ENCODE measurements at regions not wholly inside any gene's neighbourhood (a gene's known extent, or its start where the extent isn't known, plus 50 kb on each side); places are given as distances from the start of the nearest gene placed in this dataset.

DNA sequence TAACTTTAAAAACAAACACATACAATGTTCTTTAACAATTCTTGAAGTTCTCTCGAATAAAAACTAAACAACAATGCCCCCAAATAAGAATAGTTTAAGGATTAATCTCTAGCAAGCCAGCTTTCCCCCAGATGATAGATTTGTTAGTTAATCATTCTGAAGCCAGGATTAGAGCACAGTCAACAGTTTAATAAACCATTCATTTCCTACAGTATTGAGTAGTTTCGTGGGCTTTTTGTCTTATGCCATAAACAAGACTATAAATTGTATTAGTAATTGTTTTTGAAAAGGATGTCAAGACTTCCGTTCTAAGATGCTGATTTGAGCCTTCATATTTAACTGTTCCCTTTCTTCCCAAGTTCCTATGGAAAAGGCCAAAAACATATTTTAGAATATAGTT is 136.6 kb downstream of the PIK3R1 start:
- no peak for DNase-seq (ENCODE audit: low read depth)

DNA sequence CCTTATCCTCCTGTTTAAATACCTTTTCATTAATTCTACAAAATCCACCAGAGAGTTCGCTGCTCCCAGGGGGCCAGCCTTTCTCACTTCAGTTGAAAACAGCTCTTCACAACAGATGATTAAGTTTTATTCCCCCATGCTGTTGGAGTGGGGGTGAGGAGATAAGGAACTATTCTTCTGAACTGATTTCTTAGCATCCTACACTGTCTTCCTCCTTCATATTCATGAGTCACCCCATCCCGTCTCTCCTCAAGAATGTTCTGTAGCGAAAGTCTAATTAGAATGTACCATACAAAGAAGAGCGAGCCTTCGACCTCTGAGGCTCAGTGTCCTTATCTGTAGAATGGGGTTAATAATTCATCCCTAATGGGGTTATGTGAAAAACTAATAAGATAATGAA is 138.0 kb downstream of the PIK3R1 start:
- DNase-seq (ENCODE audit: low read depth) = no peak

DNA sequence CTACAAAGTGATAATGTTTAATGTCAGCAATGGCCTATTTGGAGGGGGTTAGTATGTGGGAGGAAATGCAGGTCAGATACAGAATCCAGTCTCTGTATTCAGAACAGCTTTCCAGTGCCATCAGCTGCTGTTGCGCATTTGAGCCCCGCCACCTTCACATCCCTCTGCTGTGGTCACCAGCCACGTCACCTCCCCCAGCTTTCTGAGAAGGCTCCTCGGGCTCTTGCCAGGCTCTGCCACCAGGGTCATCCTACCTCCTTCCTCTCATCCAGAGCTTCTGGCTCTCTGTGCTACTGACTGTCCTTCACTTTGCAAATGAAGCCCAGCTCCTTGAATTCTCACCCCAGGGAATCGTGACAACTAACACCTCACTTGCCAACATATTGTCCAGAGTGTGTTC is 138.8 kb downstream of the PIK3R1 start:
- DNase-seq (ENCODE audit: low read depth) = no peak

DNA sequence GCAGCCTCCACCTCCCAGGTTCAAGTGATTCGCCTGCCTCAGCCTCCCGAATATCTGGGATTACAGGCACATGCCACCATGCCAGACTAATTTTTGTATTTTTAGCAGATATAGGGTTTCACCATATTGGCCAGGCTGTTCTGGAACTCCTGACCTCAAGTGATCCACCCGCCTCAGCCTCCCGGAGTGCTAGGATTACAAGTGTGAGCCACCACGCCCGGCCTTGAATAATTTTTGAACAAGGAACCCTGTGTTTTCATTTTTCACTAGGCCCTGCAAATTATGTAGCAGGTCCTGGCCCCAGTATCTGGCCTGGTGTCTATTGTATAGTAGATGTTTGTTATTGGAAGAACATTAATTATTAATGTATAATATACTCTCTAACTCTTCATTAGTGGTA is 140.7 kb downstream of the PIK3R1 start:
- DNase-seq (ENCODE audit: low read depth) = no peak

DNA sequence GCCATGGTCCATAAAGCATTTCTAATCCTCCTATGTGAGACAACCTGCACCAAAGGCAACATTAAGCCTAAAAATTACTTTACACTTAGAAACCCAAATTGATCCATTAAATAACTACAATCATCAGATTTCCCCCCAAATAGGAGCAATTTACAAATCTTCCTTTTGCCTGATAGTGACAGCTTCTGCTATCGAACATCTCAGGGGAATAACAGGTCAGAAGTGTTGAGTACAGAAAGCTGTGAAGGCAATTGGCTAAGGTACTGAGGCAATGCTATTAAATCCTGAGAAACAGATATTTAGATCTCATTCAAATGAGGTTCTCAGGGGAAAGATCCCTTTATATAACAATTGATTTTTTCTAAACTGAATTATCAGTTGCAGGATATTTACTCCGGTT is 141.1 kb downstream of the PIK3R1 start:
- no peak for DNase-seq (ENCODE audit: low read depth)

DNA sequence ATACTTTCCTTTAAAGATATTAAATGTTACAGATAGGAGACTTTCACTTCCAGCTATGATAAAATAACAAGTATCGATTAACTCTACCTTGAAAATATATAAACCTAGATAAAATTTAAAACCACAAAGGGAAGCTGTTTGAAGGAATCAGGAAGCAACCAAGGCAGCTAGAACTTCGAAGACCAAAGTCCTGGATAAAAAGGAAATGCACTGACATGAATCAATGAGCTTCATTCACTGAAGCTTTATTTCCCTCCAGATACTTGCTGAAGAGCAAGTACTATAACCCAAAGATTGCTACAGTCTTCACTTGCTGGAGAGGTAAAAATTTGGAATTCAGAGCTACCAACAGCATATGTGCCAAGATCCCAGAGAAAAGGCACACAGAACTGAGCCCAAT is 144.1 kb downstream of the PIK3R1 start:
- DNase-seq (ENCODE audit: low read depth) = no peak

DNA sequence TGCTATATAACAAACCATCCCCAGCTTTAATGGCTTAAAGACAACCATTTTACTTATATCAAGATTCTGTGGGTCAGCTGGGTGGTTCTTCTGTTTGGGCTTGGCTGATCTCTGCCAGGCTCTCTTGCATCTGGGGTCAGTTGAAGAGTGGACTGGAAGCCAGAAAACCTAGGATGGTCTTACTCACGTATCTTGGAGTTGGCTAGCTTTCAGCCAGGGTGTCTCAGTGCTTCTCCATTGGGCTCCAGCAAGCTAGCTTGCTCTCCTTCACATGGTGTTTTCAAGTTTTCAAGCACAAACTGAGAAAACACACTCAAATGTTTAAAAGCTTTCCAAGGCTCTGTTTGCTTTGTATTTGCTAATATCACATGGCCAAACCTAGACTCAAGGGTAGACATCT is 146.8 kb downstream of the PIK3R1 start:
- DNase-seq (ENCODE audit: low read depth) = no peak

DNA sequence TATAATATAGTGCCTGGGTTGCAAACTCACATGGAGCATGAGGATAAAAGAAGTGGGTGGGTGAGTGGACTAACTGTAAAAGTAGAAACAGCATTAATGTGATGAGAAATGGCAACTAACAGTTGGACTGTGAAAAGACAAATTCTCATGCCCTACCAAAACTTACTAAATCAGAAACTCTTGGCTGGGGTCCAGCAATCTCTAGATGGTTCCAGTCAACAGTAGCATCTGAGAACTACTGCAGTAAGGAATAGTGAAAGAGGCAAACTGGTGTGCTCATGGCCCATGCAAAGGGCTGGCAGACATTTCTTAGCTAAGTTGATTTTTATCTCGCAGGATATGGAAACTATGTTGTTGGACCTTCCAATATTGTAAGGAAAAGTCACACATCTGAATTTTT is 150.3 kb downstream of the PIK3R1 start:
- DNase-seq (ENCODE audit: low read depth) = no peak

DNA sequence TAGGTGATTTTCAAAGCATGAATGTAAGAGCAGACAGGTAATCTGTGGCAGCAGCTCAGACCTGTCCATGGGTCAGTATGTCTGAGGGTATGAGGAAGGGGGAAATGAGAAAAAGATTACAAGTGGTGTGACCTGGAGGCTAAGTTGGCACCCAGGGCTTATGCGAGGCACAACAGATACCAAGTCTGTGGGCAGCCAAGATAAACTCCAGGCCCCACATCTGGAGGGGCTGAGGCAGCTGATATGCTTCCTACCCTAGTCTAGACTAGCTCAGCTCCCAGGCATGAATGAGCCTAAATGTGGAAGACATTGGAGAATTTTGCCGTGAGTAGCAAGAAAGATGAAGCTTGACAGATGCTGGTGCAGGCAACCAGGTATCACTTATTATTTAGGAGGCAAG is 151.7 kb downstream of the PIK3R1 start:
- DNase-seq (ENCODE audit: low read depth) = no peak

DNA sequence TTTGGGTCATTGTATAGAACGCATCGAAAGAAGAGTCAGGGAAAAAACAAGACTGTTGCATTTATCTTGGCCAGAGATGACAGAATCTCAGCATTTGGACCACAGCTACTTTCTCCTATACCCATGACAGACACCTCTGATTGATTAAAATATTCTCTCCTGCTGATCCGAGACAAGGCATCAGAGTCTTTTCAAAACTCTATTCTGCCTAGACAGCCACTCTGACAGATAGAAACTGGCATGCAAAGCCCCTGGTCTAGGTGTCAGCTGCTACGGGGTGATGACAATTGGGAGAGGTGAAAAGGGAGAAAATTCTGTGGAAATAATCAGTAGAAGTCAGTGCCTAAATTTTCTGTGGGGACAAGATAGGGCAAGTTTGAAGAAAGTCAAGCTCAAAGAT is 152.2 kb downstream of the PIK3R1 start:
- no peak for DNase-seq (ENCODE audit: low read depth)

DNA sequence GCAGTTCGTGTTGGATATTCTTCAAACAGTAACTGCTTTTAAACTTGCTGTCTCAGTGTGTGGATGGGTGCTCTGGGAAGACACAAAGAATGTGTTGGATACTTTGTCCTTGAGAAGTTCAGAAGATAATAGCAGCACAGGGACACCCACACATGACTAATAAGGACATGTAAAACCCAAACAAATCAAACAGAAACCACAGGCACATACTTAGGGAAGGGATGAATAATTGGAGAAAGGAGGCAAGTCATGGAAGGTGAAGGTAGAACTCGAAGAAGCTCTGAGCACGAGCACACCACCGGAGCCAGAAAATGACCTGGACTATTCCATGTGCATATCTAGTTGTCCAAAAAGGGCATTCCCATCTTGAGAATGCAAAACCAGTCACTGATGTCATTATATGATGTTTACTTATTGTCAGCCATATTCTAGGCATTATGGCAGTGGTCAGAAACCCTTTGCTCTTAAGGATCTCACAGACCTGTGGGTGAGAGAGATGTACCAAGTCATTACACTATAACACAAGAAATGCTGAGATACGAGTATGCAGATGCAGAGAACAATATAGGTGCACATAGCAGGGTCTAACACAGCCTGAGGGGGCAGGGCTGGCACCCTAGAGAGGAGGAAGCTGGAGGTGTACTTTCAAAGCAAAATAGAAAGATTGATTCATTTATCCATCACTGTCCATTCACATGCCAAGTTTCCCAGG is 152.9 kb downstream of the PIK3R1 start:
- no peak for DNase-seq (ENCODE audit: low read depth)

DNA sequence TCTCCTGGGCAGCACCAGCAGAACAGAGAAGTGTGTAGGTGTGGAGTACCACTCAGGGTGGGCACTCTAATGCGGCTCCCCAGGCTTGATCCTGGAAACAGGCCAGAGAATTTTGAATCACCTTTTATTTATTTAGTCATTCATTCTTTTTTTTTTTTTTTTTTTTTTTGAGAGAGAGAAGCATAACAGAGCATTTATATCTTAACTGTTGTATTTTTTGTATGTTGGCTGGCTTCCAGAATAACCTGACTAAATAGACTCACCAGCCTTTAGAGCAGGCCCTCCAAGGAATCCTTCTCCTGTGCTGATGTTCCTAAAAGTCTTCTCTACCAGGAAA is 153.4 kb downstream of the PIK3R1 start:
- no peak for DNase-seq (ENCODE audit: low read depth)

DNA sequence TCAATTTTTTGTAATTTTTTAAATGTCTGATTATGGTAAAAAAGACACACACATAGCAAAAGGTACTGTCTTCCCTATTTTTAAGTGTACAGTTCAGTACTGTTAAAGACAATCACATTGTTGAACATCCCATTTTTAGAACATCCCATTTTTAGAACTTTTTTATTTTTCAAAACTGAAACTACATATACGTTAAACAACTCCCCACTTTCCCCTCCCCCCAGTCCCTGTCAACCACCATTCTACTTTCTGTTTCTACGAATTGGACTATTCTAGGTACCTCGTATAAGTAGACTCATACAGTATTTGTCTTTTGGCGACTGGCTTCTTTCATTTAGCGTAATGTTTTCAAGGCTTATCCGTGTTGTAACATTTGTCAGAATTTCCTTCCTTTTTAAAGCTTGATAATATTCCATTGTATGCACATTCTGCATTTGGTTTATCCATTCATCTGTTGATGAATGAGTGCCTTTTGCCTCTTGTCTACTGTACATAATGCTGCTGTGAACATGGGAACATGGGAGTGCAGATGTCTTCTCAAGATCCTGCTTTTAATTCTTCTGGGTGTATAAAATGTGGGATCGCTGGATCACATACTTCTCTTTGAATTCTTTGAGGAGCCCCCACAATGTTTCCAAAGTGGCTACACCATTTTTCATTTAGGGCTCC is 154.0 kb downstream of the PIK3R1 start:
- DNase-seq (ENCODE audit: low read depth) = no peak

DNA sequence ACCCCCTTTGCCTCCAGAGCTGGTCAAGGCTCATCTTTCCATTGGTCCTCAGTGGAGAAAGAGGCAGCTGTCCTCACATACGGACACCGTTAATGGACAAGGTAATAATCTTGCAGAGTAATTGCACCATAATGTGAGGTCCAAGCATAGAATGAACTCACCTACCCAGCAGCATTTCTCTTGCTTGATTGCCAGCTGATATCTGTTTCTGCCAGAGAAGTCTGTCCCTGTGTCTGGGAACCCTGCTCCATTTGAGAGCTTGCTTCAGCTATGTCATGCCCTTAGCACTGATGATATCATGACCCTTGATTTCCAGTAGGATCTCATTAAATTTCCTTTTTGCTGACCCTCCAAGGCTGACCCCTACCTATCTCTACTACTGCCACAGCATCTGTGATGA is 154.6 kb downstream of the PIK3R1 start:
- no peak for DNase-seq (ENCODE audit: low read depth)

DNA sequence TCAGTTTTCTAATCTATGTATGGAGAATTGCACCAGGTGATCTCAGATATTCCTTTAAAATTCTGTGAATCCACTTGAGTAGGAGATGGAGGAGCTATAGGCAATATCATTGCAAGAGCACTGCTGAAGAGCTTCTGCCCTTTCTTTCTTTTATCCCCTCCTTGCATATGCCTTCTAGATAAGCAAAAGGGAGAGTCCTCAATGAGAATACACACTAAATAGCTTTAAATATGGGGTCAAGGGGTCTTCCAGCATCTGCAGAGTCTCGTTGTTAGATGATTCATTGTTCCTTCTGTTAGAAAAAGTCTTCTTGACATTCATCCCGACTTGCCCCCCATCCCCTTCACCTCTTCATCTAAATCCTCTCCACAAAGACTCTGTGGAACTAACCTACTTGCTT is 156.1 kb downstream of the PIK3R1 start:
- no peak for DNase-seq (ENCODE audit: low read depth)

DNA sequence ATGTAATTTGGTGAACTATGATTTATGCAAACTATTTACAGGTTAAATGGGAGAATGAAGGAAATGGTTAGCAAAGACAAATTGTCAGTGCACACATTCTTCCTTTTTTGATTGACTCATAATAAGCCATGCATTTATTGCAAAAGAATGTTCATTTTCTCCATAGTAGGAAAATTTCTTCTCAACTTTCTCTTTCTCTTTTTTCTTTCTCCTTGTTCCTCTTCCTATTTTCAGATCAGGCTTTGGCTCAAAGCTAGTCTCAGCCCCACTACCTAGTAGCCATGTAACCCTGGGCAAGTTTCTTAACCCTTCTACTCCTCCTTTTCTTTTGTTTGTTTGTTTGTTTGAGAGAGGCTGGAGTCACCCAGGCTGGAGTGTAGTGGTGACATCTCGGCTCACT is 156.6 kb downstream of the PIK3R1 start:
- DNase-seq (ENCODE audit: low read depth) = no peak

DNA sequence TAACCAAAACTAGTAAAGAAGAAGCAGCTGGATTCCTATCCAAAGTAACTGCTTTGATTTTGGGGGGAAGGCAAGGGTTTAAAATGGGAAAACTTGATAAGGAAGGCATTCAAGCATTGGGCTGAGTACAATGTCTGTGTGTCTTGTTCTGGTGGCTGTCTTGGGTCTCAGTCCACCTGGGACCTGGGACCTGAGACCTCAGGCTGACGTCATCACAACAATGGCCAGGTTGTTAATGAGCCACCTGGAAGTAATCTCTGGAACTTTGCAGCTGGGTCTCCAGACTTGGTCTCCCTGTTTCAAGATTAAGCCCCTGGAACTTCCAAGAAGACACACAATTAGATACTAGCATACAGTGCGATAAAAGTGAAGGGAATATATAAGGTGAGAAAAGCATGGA is 157.5 kb downstream of the PIK3R1 start:
- DNase-seq (ENCODE audit: low read depth) = no peak

DNA sequence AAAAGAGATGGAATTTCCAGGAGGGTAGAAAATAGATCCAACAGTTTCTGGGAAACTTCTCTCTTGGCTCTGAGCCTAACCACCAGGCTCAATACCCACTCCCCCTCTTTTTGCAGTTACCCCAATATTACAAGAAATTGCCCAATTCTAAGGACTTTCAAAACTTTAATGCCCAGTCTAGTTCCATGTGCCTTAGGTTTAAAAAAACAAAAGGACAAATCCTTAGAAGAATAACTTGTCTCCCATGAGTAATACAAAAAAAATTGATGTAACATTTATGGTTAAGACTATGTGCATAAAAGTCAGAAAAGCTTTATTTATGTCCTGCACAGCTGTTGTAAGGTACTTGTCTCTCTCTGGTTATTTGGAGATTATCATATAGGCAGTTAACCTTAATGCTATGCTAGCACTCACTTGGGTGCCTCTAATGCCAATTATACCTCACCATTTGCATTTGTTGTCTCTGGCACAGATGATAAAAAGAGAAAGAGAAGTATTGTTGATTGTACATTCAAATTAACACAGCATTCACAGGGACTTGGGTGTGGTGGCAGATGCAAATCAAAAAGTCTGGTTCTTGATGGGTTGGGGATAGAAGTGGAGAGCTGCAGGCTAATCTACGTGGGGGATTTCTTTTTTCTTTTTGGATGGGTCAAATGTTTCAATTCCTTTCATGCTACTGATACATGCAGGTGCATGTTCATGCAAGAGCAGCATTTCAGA is 159.4 kb downstream of the PIK3R1 start:
- no peak for DNase-seq (ENCODE audit: low read depth)

DNA sequence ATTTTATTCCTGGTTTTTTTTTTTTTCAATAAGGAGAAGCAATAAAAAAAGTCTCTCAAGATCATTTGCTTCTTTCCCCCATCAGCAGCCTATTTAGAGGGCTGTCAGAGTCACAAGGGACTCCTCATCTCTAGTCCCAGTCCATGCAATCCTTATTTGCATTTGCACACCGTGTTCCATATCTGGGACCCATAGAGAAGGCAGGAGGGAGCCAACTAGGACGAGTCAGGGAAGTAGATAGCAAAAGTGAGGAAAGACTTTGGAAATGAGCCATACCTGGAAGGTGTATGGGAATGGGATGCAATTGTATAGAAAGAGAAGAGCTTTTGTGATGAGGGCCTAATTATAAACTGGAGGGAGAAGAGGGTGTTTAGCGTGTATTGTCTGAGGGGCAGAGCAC is 160.0 kb downstream of the PIK3R1 start:
- no peak for DNase-seq (ENCODE audit: low read depth)

DNA sequence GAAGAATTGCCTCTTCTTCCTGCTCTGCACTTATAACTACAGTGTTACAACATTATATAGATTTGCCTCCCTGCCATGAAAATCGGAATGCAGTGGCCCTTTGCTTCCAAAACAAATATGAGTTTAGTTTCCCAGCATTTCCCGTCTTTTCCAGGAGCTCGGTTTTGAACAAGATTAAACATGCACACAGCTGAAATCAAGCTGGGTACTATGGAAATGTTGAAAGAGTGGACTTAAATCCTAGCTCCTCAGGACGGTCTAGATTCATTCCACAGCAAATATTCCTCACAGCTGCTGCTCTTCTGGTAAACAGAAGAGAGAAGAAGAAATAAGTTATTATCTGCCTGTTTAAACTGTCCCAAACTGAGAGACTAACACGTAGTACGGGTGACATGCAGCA is 161.4 kb downstream of the PIK3R1 start:
- DNase-seq (ENCODE audit: low read depth) = no peak

DNA sequence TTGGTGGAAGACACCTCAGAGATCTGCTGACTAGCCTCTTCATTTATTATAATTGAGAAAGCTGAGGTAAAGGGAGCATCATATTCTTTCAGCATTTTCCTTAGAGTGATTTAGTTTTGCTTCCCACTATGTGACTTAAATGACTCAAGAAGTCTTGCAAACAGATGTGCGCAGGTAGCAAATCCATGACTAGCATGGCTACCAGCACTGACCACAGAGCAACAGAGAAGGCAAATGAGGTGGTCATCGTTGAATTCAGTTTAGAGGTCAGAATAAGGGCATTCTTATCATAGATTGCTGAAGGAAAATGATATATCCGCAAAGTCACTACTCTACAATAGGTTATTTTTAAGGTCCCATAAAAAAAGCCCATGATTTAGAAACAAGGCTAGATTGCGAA is 162.2 kb downstream of the PIK3R1 start:
- DNase-seq (ENCODE audit: low read depth) = no peak

DNA sequence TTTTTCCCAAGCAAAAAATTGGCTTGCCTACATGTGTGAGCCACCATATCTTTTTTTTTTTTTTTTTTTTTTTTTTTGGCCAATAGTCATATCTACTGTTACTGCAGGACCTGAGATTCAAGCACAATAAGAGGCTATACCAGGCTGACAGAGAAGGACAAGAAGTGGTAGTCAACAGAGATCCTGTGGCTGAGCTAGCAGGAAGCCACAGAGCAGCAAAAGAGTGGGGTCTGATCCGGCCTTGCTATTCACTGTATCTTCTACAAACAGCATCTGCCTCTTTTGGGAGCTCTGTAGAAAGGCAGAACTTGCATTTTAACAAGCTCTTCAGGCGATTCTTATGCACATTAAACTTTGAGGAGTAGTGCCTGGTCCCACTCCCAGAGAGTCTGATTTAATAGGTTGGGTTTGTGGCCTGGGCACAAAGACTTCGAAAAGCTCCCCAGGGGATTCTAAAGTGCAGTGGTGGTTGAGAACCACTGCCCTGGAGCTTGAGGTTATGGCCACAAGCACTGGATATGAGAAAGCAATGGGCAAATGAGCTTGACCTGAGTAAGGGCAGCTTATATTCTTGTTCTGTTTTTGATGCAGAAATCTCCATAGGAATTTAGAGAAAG is 162.8 kb downstream of the PIK3R1 start:
- no peak for DNase-seq (ENCODE audit: low read depth)
